Ishikawa (cell line): ENCODE measurements at regions not wholly inside any gene's neighbourhood (a gene's known extent, or its start where the extent isn't known, plus 50 kb on each side); places are given as distances from the start of the nearest gene placed in this dataset.

Experiments used
- EP300 ChIP-seq: IDR thresholded peaks from 2 replicates; pipeline ENCODE4 v1.6.1; 2012; ENCODE audit warnings: borderline replicate concordance
- TEAD4 ChIP-seq: IDR thresholded peaks from 2 replicates; pipeline ENCODE4 v1.6.1; 2012
- TF ChIP-seq, protein P1 (sequence below): IDR thresholded peaks from 2 replicates; pipeline ENCODE4 v1.6.1; 2012; ENCODE audit warnings: low read depth, mild to moderate bottlenecking
- TF ChIP-seq, protein P2 (sequence below): IDR thresholded peaks from 2 replicates; pipeline ENCODE4 v1.6.1; 2012

DNA sequence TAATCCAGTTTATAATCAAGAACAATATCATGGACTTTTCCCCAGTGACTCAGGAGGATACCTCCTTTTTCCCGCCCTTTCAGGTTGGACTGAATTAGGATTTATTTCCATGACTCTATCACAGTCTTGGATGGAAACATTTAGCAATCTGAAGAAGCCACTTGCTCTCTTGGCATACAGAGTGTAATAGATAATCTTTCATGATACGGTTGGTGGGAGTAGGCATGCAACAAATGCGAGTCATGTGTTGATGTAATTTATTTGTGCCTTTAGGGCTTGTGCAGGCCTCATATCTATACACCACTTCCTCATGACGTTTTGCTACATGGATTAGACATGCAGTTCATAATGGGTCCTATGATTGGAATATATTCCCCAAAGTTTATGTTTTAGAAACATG lies 54.2 kb upstream of the MCTP2 start:
- TF ChIP-seq EP300 (no peak), TEAD4 (no peak)
- TF ChIP-seq, protein P1, sequence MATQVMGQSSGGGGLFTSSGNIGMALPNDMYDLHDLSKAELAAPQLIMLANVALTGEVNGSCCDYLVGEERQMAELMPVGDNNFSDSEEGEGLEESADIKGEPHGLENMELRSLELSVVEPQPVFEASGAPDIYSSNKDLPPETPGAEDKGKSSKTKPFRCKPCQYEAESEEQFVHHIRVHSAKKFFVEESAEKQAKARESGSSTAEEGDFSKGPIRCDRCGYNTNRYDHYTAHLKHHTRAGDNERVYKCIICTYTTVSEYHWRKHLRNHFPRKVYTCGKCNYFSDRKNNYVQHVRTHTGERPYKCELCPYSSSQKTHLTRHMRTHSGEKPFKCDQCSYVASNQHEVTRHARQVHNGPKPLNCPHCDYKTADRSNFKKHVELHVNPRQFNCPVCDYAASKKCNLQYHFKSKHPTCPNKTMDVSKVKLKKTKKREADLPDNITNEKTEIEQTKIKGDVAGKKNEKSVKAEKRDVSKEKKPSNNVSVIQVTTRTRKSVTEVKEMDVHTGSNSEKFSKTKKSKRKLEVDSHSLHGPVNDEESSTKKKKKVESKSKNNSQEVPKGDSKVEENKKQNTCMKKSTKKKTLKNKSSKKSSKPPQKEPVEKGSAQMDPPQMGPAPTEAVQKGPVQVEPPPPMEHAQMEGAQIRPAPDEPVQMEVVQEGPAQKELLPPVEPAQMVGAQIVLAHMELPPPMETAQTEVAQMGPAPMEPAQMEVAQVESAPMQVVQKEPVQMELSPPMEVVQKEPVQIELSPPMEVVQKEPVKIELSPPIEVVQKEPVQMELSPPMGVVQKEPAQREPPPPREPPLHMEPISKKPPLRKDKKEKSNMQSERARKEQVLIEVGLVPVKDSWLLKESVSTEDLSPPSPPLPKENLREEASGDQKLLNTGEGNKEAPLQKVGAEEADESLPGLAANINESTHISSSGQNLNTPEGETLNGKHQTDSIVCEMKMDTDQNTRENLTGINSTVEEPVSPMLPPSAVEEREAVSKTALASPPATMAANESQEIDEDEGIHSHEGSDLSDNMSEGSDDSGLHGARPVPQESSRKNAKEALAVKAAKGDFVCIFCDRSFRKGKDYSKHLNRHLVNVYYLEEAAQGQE = no peak
- TF ChIP-seq, protein P2, sequence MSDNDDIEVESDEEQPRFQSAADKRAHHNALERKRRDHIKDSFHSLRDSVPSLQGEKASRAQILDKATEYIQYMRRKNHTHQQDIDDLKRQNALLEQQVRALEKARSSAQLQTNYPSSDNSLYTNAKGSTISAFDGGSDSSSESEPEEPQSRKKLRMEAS = no peak
